SKM-1 (cell line): ENCODE measurements at regions not wholly inside any gene's neighbourhood (a gene's known extent, or its start where the extent isn't known, plus 50 kb on each side); places are given as distances from the start of the nearest gene placed in this dataset.

Experiments used
- DNase-seq: peaks from one replicate; lab custom pipeline; 2025; ENCODE audit not compliant: unreplicated experiment; lab: John Stamatoyannopoulos, UW

- no peak for DNase-seq
Measured at GRCh38 chr5:124839371-124839998, 93.0 kb upstream of the ZNF608 start.

- peak; percentile 57 for DNase-seq
Measured at GRCh38 chr5:124841829-124842712, 95.6 kb upstream of the ZNF608 start.

GRCh38 chr5:124842725-124843595, 96.5 kb upstream of the ZNF608 start:
- DNase-seq = no peak

GRCh38 chr5:124843596-124843899, 97.1 kb upstream of the ZNF608 start:
- DNase-seq = no peak

- DNase-seq = no peak
Measured at GRCh38 chr5:124844371-124844920, 98.0 kb upstream of the ZNF608 start.

DNA sequence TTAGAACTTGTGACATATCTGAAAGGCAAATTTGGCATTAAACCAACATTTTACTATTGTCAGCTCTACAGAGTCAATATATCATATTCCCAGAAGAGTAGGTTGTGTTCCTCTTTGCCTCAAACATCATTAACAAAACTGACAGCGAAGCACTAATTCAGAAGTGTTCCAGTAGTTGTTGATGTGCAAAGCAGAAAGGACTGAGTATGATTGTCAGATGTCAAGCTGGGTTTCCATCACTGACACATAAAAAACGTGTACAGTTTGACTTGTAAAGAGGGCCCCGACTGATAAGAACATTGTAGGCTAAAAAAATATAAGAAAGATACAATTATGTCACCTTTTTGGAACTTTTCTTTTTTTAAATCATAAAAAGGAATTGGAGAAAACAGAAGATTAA, 101.5 kb upstream of the ZNF608 start:
- no peak for DNase-seq

DNA sequence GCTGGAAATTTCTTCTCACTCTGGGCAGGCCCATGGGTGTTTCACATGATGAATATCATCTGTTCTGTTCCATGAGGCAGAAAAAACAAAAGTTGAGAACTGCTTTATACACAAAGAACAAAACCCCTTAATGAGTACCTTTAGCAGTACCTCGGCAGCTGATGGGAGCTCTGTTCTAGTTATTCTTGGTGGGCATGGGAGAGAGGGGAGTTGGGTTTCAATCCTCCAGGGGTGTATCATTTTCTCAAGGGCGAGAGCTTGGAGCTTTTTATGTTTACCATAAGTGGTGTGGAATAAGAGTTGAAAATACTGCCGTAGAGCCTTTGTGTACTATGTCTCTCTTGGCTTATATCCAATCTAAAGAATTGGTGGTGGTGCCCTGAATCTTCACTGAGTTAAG, 103.3 kb upstream of the ZNF608 start:
- no peak for DNase-seq

- no peak for DNase-seq
Measured at GRCh38 chr5:124856726-124857125, 110.3 kb upstream of the ZNF608 start.

- no peak for DNase-seq
Measured at GRCh38 chr5:124858612-124859011, 112.2 kb upstream of the ZNF608 start.

GRCh38 chr5:124859027-124859426, 112.6 kb upstream of the ZNF608 start:
- DNase-seq = no peak

DNA sequence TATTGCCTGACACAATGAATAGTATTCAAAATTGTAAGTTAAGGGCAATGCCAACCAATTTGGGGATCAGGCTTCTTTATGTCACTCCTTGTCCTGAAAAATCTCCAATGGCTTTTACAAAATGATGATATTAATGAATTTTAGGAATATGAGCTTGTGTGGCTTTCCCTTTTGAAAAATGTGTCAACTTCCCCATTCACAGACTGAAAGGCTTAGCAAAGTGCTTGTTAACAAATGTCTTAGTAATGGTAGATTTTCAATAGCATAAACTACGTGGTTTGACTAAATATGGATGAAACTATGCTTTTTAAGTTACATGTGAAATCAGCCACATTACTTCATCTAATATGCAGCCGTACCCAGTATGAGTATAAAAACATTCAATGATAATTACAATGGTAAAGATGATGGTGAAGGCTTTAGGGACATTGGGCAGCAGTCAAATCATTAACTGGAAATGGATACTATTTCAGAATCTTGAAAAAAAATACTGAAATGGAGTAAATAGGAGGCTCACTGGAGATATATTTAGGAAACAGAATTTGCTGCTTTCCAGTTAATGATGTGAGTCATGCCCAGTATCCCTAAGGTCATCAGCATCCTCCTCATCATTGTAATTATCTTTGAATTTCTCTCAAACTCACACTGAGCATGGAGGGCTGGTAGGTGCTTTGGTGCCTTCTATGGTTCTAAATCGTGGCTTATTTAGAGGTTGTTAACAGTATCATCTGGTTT, 113.3 kb upstream of the ZNF608 start:
- no peak for DNase-seq

DNA sequence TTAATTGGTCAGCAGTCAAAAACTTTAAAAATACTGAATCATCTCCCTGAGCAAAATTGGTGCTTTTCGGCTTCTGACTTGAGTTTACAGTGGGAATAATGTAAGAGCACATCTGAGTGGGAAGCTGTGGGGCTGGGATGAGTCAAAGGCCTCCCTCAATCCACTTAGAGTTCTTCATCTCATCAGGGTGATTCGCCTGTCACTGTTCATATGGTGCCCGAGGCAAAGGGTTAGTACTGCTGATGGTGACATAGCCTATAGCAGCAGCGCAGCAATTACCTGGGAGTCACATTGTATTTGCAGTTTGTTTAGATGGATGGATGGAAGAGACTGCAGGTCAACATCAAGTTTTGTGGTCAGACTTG, 113.8 kb upstream of the ZNF608 start:
- DNase-seq = no peak

- DNase-seq = no peak
Measured at GRCh38 chr5:124865066-124865465, 118.6 kb upstream of the ZNF608 start.

- no peak for DNase-seq
Measured at GRCh38 chr5:124865603-124866354, 119.3 kb upstream of the ZNF608 start.

DNA sequence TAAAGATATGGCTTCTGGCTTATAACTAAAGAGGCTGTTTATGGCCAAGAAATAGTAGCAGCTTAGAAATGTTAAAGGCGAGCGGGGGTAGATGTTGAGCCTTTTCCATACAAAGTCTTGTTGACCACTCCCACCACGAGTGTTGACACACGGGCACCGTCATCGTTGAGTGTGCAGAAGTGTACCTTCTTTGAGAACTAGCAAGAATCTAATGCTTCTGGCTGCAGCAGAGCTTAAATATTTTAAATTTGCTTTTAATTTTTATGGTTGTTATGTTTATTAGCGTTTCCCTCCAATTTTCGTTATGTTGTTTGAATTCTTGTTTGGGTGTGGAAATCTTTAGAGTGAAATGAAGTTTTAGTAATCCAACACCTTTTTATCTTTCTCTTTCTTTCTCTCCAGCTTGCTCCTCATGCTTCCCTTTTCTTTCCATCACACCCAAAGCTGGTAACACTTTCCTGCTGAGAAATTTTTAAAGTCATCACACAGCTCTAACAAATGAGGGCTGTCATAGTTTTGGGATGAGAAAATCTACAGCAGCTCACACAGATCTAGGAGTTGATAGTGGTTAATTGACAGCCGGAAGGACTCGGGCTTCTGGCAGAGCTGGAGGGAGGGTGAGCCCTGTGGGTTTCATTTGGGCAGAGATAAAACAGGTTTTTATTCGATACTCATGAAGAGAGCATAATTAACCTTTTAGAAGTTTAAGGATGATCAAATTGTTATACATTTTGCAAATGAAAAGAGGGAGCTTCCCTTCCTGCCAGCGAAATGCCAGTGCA, 120.1 kb upstream of the ZNF608 start:
- no peak for DNase-seq

GRCh38 chr5:124867137-124867704, 120.8 kb upstream of the ZNF608 start:
- DNase-seq = no peak

DNA sequence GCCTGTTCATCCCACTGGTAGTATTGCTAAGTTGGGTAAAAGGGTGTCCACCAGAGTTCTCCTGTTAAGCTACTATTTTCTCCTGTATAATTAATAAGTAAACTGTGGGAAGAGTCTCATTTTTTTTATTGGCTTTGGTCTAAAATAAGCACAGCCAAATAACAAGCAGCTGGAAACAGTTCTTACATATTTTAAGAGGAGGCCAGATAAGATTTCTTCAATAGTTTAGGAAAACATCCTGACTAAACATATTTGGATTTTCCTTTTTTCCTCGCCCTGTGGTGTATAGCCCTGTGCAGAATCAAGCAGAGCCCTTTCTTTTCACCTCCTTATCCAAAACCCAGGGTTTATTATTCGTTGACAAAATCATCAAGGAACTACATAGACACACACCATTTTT, 122.2 kb upstream of the ZNF608 start:
- no peak for DNase-seq

- no peak for DNase-seq
Measured at GRCh38 chr5:124869426-124870033, 123.1 kb upstream of the ZNF608 start.

- no peak for DNase-seq
Measured at GRCh38 chr5:124870070-124870469, 123.6 kb upstream of the ZNF608 start.
